ENCODE measurements at regions not wholly inside any gene's neighbourhood (a gene's known extent, or its start where the extent isn't known, plus 50 kb on each side); places are given as distances from the start of the nearest gene placed in this dataset.
A peak's percentile ranks its signal among the peaks of the same experiment; 100 is the strongest.

GRCh38 chr21:35405981-35406380 lies 356.9 kb upstream of the RUNX1 start:
- TF ChIP-seq, protein P1, sequence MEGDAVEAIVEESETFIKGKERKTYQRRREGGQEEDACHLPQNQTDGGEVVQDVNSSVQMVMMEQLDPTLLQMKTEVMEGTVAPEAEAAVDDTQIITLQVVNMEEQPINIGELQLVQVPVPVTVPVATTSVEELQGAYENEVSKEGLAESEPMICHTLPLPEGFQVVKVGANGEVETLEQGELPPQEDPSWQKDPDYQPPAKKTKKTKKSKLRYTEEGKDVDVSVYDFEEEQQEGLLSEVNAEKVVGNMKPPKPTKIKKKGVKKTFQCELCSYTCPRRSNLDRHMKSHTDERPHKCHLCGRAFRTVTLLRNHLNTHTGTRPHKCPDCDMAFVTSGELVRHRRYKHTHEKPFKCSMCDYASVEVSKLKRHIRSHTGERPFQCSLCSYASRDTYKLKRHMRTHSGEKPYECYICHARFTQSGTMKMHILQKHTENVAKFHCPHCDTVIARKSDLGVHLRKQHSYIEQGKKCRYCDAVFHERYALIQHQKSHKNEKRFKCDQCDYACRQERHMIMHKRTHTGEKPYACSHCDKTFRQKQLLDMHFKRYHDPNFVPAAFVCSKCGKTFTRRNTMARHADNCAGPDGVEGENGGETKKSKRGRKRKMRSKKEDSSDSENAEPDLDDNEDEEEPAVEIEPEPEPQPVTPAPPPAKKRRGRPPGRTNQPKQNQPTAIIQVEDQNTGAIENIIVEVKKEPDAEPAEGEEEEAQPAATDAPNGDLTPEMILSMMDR (IDR thresholded peaks at IDR 0.05): no peak
- no peak for TF ChIP-seq POLR2A (IDR thresholded peaks at IDR 0.05)
- intact Hi-C loops (cut with DNase I; ENCODE audit: low total_unique reads): no loop called here
- H3K4me3 ChIP-seq (ENCODE audit: low read depth, poor library complexity, severe bottlenecking): no peak overlapping the region
- no peak for DNase-seq (ENCODE audit: low spot score in 2 of 2)

DNA sequence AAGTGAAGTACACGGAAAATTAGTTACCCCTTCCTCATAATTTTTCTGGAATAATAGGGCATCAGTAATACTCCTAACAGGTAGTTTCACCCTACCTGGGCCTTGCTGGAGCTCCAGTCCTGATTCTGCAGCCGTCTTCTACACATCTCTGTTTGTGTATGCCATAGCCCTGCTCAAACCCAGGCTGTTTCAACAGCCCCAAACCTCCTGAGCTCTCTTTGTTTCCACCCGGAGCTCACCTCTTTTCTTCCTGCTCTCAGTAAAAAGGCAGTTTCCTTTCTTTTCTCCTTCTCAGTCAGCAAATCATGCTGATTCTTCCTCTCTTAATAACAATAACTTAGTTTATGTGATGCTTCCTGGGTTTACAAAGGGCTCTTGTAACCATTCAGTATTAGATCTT lies 355.1 kb upstream of the RUNX1 start:
- TF ChIP-seq, protein P1 (IDR thresholded peaks at IDR 0.05): no peak
- no peak for TF ChIP-seq POLR2A (IDR thresholded peaks at IDR 0.05)
- WGBS, 2 donors: 79 to 91% methylated on average over 3 of the region's 3 CpGs
- intact Hi-C loops (cut with DNase I; ENCODE audit: low total_unique reads): loop anchor here (5.0 kb wide), 1 partner anchor 657 kb away; no protein-coding TSS in a partner anchor
- no peak for DNase-seq (ENCODE audit: low spot score in 2 of 2)
- no peak overlapping the region for H3K4me3 ChIP-seq (ENCODE audit: low read depth, poor library complexity, severe bottlenecking)

DNA sequence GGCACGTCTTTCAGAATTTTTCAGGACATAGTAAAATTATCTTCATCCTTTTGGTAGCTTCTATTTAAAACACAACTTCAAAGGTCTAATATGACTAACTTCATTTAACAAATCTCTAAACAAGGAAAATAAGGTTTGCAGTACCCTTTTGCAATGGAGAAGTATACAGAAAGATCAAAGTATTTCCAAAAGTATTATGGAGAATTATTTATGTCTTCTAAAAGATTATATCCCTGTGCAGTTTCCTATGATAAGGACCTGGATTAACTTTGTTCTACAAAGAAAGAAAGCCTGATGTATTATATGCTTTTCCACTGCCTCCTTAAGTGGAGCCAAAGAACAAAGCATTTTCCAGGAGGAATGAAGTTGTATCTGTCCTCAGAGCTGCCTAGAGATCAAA lies 353.0 kb upstream of the RUNX1 start:
- DNase-seq (ENCODE audit: low spot score in 2 of 2): no peak
- 85 to 86% methylated on average over 1 of the region's 1 CpG for WGBS, 2 donors
- no peak for TF ChIP-seq POLR2A (IDR thresholded peaks at IDR 0.05)
- TF ChIP-seq, protein P1 (IDR thresholded peaks at IDR 0.05): no peak
- intact Hi-C loops (cut with DNase I; ENCODE audit: low total_unique reads): loop anchor here (5.0 kb wide), 1 partner anchor 655 kb away; no protein-coding TSS in a partner anchor
- H3K4me3 ChIP-seq (ENCODE audit: low read depth, poor library complexity, severe bottlenecking): no peak overlapping the region

DNA sequence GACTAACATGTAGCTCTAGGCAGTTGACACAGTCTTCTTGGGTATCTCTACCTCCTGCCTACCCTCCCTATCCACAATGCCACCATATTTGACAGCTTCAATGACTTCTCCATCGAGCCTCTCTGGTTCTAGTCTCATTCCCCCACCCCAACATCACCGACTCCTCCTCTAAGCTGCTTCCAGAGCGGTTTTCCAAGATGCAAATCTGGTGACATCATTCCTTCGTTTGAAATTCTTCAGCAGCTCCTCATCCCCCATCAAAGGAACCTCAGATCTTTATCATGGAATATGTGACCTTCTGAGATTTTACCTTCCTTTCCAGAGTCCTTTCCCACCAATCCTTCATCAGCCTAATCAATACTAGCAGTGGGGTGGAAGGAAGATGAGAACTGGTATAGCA lies 352.4 kb upstream of the RUNX1 start:
- 66 to 68% methylated on average over 4 of the region's 4 CpGs for WGBS, 2 donors
- intact Hi-C loops (cut with DNase I; ENCODE audit: low total_unique reads): loop anchor here (5.0 kb wide), 1 partner anchor 654 kb away; no protein-coding TSS in a partner anchor
- no peak for DNase-seq (ENCODE audit: low spot score in 2 of 2)

DNA sequence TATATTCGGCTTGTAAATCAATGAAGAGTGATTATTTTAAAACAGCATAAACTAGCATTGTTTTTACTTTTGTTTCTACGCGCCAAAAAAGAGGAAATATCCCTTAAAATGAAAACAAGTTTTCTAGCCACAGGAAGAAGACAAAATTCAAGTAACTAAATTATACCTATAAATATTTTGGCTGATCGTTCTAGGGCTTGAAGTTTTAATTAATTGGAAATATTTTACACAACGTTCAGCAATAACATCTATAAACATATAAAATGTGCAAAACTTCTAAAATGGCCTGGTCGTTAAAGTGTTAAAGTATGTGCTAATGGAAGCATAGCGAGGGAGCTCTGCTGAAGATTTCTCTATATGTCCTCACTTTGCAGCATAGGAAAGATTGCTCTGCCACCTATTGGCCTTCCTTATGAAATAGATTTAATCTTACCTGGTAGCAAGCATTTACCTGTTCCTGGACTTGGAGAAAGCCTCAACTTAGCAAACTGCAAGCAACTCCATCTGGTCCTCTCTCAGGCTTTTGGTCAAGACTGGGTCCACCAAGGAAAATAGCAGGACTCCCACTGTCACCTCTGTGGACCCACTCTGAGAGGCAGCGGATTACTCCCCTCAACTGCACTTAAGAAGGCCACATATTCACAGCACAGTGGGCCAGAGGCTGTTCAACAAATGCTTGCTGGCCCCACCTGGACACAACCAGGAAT lies 351.3 kb upstream of the RUNX1 start:
- no peak overlapping the region for H3K4me3 ChIP-seq (ENCODE audit: low read depth, poor library complexity, severe bottlenecking)
- TF ChIP-seq, protein P1 (IDR thresholded peaks at IDR 0.05): no peak
- no peak for TF ChIP-seq POLR2A (IDR thresholded peaks at IDR 0.05)
- 44 to 51% methylated on average over 8 of the region's 8 CpGs for WGBS, 2 donors
- intact Hi-C loops (cut with DNase I; ENCODE audit: low total_unique reads): loop anchor here (5.0 kb wide), 1 partner anchor 653 kb away; no protein-coding TSS in a partner anchor
- DNase-seq (ENCODE audit: low spot score in 2 of 2): peak in 1 of 2 donors; percentile 15

More for the DNA sequence above, 352.4 kb upstream of the RUNX1 start:
- H3K4me3 ChIP-seq (ENCODE audit: low read depth, poor library complexity, severe bottlenecking): no peak overlapping the region
- TF ChIP-seq, protein P1 (IDR thresholded peaks at IDR 0.05): no peak
- TF ChIP-seq POLR2A (IDR thresholded peaks at IDR 0.05): no peak
